Heart right ventricle (tissue), 16 donors: ENCODE measurements at regions not wholly inside any gene's neighbourhood (a gene's known extent, or its start where the extent isn't known, plus 50 kb on each side); places are given as distances from the start of the nearest gene placed in this dataset.

Experiments
- ATAC-seq, 8 donors: fragments of 200-7000 bp; cut with Tn5 transposase; one replicate each; pipeline ENCODE4 v1.9.1; 2020; ENCODE audit warnings: mild to moderate bottlenecking in 8 of 8, moderate library complexity in 8 of 8, moderate number of reproducible peaks in 1 of 8
- DNase-seq, 2 donors: peaks; one replicate each; pipeline ENCODE4 v3.0.0-alpha.2; 2020
- H3K27ac ChIP-seq, 10 donors: fragments of 200-600 bp; sonication (generic) in 2 of 10; one replicate each; pipeline versions ENCODE4 v1.5.0 to v1.8.0; 2020 to 2022; ENCODE audit warnings: mild to moderate bottlenecking in 3 of 10
- H3K27me3 ChIP-seq, 7 donors: fragments of 200-600 bp; one replicate each; pipeline ENCODE4 v1.8.0; 2021 to 2022; ENCODE audit warnings: mild to moderate bottlenecking in 2 of 7
- H3K36me3 ChIP-seq, 9 donors: fragments of 200-600 bp; sonication (generic) in 1 of 9; one replicate each; pipeline versions ENCODE4 v1.5.0 to v1.8.0; 2020 to 2022; ENCODE audit warnings: mild to moderate bottlenecking in 2 of 9
- H3K4me1 ChIP-seq, 9 donors: fragments of 200-600 bp; sonication (generic) in 1 of 9; one replicate each; pipeline versions ENCODE4 v1.5.0 to v1.8.0; 2020 to 2022; ENCODE audit warnings: mild to moderate bottlenecking in 4 of 9
- H3K4me3 ChIP-seq, 10 donors: fragments of 200-600 bp; sonication (generic) in 2 of 10; one replicate each; pipeline versions ENCODE4 v1.5.0 to v1.8.0; 2020 to 2022; ENCODE audit warnings: mild to moderate bottlenecking in 7 of 10, moderate library complexity in 2 of 10
- H3K9me3 ChIP-seq, 11 donors: fragments of 200-600 bp in 10 of 11; sonication (generic) in 2 of 11; one replicate each; pipeline versions ENCODE4 v1.5.0 to v1.8.0; 2013 to 2022; ENCODE audit warnings: mild to moderate bottlenecking in 2 of 11, control low read depth in 1 of 11, moderate library complexity in 1 of 11
- WGBS, 2 donors: extraction: QIAGEN DNeasy Blood & Tissue Kit; methylation state at CpG; one replicate each; pipeline ENCODE4 v1.1.7; 2013; ENCODE audit warnings: inconsistent platforms in 1 of 2; 5-methylcytosine and 5-hydroxymethylcytosine counted together
- intact Hi-C, 10 donors: fragments of 100-400 bp; cut with DNase I; formaldehyde crosslinking; loops; one replicate each; pipeline versions ENCODE4 v1.11.1 to v1.14.2; 2022
- TF ChIP-seq, protein P1 (sequence below), 9 donors: fragments of 200-600 bp; sonication (generic) in 2 of 9; IDR thresholded peaks; one replicate each; pipeline versions ENCODE4 v1.5.0 to v1.8.0; 2021 to 2022; ENCODE audit warnings: antibody characterized with exemption in 9 of 9, mild to moderate bottlenecking in 5 of 9, moderate library complexity in 1 of 9
- donor health status: Arrhythmogenic right ventricular cardiomyopathy.
- donor health status: ischemic (EF 13 %, LVEDD 7.1; RV severe dilation, severe dysfunction).
- donor health status: healthy with polysubstance abuse.
- donor health status: DM: no; HTN: yes; CAD: no.
- donor health status: DM: no; HTN: no; CAD: no.
- donor health status: ischemic (EF 25% LVEDD 6.9; RV normal size, moderate dysfunction).
- donor health status: ischemic (EF 25% LVEDD 5.7; RV mildly dilated, moderate dysfunction).
- donor health status: healthy.
- donor health status: DM: yes; HTN: yes; CAD: no.
- donor health status: Ischemic cardiomyopathy.
- donor health status: ischemic (EF 35%, LVEDD 5.7; RV mildly dilated, moderate dysfunction).
- donor health status: nonischemic (EF 11% LVEDD 7.7; RV severe dilation, severe dysfunction).
- donor health status: DM: yes; HTN: yes; CAD: no.
- donor health status: PGD.
- donor health status: ischemic (EF 29% LVEDD 5.4; RV normal size, mild dysfunction).
- donor health status: nonischemic (EF 23%, LVEDD 6.1; RV moderate dilation, normal function).

DNA sequence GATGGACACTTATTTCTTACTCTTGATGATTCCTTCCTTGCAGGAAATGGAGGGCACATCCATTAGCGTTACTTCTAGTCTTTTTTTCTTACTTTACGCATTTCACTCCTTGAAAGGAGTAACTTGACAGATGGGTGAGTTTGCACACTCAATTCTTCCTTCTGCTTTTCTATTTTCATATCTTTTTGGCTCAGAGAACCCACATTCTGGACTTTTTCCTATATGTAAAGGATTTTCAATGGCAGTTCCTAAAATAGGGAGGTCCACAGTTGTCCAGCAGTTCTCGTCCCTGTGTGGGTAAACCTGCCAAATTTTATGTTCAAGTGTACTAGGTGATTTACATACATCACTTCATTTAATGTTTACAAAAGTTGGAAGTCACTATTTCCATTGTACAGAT is 440.0 kb upstream of the KIRREL3 start:
- ATAC-seq (no peak), DNase-seq (no peak)
- H3K27ac ChIP-seq = no peak overlapping the region
- WGBS, 2 donors = 74 to 85% methylated on average over 3 of the region's 3 CpGs
- no peak overlapping the region for H3K4me3 ChIP-seq
- peaks cover 0 to 23% (median 0%) of the 10 kb centered on the region in 7 donors for H3K27me3 ChIP-seq
- peaks cover 0 to 3% (median 0%) of the 10 kb centered on the region in 9 donors for H3K4me1 ChIP-seq
- TF ChIP-seq, protein P1, sequence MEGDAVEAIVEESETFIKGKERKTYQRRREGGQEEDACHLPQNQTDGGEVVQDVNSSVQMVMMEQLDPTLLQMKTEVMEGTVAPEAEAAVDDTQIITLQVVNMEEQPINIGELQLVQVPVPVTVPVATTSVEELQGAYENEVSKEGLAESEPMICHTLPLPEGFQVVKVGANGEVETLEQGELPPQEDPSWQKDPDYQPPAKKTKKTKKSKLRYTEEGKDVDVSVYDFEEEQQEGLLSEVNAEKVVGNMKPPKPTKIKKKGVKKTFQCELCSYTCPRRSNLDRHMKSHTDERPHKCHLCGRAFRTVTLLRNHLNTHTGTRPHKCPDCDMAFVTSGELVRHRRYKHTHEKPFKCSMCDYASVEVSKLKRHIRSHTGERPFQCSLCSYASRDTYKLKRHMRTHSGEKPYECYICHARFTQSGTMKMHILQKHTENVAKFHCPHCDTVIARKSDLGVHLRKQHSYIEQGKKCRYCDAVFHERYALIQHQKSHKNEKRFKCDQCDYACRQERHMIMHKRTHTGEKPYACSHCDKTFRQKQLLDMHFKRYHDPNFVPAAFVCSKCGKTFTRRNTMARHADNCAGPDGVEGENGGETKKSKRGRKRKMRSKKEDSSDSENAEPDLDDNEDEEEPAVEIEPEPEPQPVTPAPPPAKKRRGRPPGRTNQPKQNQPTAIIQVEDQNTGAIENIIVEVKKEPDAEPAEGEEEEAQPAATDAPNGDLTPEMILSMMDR (IDR thresholded peaks at IDR 0.05) = no peak
- intact Hi-C loops = no loop called here
- no peaks in the 10 kb centered on the region for H3K36me3 ChIP-seq
- no peaks in the 10 kb centered on the region for H3K9me3 ChIP-seq

DNA sequence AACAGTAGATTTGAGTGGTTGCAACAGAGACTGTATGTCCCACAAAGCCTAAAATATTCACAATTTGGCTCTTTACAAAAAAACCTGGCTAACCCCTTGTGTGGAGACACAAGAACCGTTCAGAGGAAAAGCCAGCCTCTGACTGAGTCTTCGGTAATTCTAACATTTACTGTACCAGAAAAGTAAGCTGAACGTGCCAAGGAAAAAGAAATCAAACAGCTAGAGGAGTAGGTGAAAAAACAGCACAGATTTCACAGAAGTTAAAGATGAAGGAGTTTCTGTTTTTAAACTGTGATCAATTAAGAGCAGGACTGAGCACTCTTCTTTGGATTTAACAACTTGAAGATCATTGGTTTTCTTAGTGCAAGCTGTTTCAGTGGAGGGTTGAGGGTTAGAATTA is 424.7 kb upstream of the KIRREL3 start:
- DNase-seq = no peak
- H3K4me3 ChIP-seq = no peak overlapping the region
- H3K9me3 ChIP-seq = no peaks in the 10 kb centered on the region
- peaks cover 0 to 2% (median 0%) of the 10 kb centered on the region in 7 donors for H3K27me3 ChIP-seq
- TF ChIP-seq, protein P1 (IDR thresholded peaks at IDR 0.05) = no peak
- H3K27ac ChIP-seq = no peak overlapping the region
- intact Hi-C loops = no loop called here
- no peaks in the 10 kb centered on the region for H3K36me3 ChIP-seq
- WGBS, 2 donors = 76 to 79% methylated on average over 3 of the region's 3 CpGs
- no peak for ATAC-seq
- H3K4me1 ChIP-seq = no peaks in the 10 kb centered on the region

DNA sequence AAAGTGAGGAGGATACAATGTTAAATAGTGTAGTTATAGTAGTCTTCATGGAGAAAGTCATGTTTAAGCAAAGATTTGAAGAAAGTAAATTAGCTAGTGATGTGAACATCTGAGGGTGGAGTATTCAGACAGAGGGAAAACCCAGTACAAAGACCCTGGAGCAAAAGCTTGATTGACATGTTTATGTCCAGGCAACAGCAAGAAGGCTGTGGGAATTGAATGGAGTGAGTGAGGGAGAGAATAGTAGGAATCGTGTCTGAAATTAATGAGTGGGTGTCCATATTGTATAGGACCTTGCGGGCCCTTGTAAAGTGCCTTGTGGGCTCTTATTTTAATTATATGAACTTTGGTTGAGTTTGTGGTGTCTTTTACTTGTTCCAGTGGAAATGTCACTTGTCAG is 424.1 kb upstream of the KIRREL3 start:
- 88 to 90% methylated on average over 2 of the region's 2 CpGs for WGBS, 2 donors
- Histone ChIP-seq H3K4me1 (no peaks in the 10 kb centered on the region), H3K27me3 (peaks cover 0 to 2% (median 0%) of the 10 kb centered on the region in 7 donors), H3K36me3 (no peaks in the 10 kb centered on the region), H3K4me3 (no peak overlapping the region), H3K27ac (no peak overlapping the region), H3K9me3 (no peaks in the 10 kb centered on the region)
- no peak for DNase-seq
- TF ChIP-seq, protein P1 (IDR thresholded peaks at IDR 0.05) = no peak
- intact Hi-C loops = no loop called here
- ATAC-seq = no peak

DNA sequence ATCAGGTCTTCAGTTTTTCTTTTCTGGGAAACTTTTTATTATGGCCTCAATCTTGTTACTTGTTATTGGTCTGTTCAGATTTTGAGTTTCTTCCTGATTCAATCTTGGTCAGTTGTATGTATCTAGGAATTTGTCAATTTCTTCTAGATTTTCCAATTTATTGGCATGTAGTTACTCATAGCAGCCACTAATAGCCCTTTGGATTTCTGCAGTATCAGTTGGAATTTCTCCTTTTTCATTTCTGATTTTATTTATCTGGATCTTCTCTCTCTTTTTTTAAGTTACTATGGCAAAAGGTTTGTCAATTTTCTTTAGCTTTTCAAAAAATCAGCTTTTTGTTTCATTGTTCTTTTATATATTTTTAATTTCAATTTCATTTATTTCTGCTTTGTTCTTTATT is 419.6 kb upstream of the KIRREL3 start:
- DNase-seq (no peak), ATAC-seq (no peak)
- Histone ChIP-seq H3K4me1 (no peaks in the 10 kb centered on the region), H3K9me3 (peaks cover 0 to 16% (median 0%) of the 10 kb centered on the region in 11 donors), H3K4me3 (no peak overlapping the region), H3K27me3 (peaks cover 0 to 2% (median 0%) of the 10 kb centered on the region in 7 donors), H3K36me3 (no peaks in the 10 kb centered on the region), H3K27ac (no peak overlapping the region)
- intact Hi-C loops = no loop called here
- TF ChIP-seq, protein P1 (IDR thresholded peaks at IDR 0.05) = no peak
